GM12872 (cell line): ENCODE measurements at regions not wholly inside any gene's neighbourhood (a gene's known extent, or its start where the extent isn't known, plus 50 kb on each side); places are given as distances from the start of the nearest gene placed in this dataset.

ENCODE experiments used
- TF ChIP-seq, protein P1 (sequence below): IDR thresholded peaks from 3 replicates; pipeline ENCODE4 v1.5.1; 2011; ENCODE audit warnings: low read depth, mild to moderate bottlenecking, low read length, moderate library complexity; ENCODE audit not compliant: insufficient read depth

DNA sequence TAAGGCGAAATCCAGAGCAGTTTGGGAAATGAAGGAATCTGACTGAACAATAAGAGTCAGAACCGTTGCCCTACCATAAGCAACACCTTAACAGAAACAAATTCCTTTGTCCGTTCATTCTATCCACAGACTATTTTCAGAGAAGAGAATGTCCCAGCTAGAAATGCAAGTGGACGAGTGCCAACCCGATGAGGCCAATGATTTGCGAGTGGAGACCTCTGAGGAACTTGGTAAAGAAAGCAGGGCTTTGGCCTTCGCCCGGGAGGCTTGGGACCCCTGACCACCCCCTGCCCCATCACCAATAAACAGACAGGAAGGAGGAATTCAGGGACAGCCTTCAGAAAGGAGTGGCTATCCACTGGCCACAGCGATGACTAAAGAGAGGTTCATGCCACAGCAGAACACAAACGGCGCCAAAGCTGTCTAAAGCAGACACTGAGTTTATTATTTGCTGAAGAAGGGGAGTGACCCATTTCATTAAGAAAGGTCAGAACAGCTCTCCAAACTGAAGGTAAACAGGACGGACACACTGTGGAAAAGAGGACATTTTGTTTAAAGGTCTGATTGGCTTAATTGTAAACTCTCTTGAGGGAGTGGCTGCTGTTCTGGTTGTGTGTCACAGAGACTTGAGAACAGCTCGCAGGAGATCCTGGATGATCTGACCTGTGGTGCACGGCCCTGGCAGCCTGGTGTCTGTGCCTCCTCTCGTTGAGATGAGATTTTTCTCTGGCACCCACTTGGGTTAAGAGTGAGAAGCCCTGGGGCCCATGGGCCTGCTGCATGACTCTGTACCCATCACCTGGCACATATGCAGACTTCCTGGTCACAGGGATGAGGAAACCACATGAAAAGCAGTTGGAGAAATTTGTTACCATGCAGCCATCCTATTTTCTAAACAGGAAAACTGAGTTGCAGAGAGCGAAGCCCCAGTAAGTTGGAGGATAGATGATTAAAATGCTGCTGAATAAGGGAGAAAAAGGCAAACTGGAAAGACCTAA is 142.0 kb upstream of the PZP start:
- TF ChIP-seq, protein P1, sequence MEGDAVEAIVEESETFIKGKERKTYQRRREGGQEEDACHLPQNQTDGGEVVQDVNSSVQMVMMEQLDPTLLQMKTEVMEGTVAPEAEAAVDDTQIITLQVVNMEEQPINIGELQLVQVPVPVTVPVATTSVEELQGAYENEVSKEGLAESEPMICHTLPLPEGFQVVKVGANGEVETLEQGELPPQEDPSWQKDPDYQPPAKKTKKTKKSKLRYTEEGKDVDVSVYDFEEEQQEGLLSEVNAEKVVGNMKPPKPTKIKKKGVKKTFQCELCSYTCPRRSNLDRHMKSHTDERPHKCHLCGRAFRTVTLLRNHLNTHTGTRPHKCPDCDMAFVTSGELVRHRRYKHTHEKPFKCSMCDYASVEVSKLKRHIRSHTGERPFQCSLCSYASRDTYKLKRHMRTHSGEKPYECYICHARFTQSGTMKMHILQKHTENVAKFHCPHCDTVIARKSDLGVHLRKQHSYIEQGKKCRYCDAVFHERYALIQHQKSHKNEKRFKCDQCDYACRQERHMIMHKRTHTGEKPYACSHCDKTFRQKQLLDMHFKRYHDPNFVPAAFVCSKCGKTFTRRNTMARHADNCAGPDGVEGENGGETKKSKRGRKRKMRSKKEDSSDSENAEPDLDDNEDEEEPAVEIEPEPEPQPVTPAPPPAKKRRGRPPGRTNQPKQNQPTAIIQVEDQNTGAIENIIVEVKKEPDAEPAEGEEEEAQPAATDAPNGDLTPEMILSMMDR, result no peak

DNA sequence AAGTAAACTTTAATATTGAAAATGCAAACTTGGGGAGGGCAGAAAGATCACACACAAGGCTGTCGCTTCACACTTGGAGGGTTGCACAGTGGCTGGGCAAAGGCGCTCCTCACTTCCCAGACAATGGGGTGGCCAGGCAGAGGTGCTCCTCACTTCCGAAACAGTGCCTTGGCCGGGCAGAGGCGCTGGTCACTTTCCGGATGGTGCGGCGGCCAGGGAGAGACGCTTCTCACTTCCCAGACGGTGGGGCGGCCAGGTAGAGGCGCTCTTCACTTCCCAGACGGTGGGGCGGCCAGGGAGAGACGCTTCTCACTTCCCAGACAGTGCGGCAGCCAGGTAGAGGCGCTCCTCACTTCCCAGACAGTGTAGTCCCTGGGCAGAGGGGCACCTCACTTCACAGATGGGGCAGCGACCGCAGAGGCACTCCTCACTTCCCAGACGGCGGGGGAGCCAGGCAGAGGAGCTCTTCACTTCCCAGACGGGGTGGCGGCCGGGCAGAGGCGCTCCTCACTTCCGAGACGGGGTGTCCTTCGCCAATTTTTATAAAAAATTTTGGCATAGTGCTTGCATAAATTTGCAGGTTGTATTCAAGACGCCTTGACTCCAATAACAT is 140.8 kb upstream of the PZP start:
- TF ChIP-seq, protein P1, result no peak

DNA sequence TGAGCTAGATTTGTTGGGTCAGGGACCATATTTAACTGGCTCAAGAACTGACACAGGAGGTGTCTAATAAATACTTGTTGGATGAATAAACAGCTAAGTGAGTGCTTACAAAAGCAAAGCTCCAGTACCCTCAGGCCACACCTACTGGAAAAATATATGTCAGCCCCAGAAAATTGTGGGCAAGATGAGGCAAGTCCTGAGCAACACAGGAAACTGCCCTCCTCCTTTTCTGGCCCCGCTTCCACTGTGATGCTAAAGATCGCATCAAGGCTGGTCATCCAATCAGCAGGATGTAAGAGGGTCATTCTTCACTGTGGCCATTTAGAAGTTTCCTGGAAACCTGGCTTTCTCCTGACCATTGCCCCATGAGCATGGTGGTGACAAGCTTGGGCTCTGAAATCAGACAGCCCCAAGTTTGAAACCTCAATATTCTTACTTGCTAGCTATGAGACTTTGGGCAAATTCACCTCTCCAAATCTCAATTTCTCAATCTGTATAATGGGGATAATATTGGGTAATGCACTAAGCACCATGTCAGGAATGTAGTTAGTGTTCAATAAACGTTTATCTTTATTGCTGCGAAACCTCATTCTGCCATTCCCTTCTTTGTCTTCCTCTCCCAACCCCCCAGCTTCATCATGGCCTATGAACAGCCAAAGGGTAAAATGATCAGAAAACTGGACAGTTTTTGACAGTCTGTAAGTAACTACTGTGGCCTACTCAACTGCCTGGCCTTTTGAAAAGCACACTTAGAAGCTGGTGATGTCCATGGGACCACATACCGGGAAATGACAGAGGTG is 139.3 kb upstream of the PZP start:
- TF ChIP-seq, protein P1, result no peak

DNA sequence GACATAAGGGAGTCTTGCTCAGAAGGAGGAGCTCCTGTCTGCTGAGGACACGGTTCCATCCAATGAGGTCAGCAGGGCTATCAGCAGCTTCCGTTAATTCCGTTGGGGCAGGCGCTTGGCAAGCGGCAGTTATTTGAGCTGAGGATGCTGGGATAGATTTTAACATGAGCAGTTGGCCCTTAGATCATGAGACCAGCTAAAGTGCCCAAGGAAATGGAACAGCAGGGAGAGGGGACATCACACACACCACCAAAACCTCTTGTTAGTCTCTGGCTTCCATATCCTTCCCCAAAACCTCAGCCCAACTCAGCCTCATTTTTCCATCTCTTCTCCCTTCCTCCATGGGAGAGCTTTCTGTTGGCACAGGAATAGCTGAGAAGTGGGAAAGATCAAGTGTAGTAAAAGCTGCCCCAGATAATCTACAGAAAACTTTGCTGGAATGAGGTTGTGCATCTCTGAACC is 138.7 kb upstream of the PZP start:
- TF ChIP-seq, protein P1, result no peak

DNA sequence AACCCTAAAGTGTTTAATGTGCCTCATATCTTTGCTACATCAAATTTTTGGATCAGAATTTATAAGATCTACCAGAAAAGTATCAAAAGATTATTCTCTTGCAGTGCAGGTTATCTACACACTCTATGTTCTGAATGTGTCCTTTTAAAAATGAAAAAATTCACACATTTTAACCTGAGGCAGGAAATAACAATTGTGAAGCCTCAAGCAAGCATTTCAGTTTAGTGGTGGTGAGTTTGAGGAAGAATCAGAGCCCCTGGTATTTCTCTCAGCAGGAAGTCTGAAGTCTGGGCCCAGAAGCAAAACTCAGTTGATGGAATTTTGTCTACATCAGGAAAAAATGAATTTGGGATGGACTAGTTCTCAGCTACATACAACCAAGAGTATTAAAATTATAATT is 137.0 kb upstream of the PZP start:
- TF ChIP-seq, protein P1, result no peak

DNA sequence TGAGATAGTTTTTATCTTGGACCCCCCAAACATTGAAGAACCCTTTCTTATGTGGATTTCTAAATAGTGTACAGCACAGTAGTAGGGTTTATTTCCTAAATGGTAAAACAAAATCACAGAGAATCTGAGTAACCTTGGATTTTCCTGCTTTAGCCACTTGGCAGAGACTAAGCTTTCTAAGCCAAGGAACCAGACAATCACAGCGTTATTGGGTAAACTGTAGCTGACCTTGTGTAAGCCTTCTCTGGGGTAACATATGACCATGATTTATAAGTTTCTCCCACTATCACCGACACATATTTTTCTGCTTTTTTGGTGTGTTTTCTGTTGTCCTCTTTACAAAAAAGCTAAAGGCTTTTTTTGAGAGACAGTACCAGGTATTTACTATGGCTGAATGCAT is 136.3 kb upstream of the PZP start:
- TF ChIP-seq, protein P1, result no peak

DNA sequence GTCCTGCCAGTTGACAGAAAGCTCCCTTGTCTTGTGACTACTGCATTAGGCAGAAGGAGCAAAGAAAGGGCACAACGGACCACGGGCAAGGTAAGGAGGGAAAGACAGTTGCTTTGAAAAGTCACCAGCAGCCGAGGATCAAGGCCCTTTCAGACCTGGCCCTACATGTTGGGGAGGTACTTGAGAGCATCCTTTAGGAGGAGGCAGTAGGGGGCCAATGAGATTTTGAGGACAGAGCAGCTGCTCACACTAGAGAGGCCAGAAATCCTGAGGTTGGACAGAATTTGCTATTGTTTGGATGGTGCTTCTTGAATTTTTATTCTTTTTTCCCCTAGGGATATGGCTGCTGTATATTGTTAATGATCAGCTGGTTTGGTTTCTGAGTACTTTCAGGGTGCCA is 135.5 kb upstream of the PZP start:
- TF ChIP-seq, protein P1, result no peak
